A673 (cell line): ENCODE measurements at regions not wholly inside any gene's neighbourhood (a gene's known extent, or its start where the extent isn't known, plus 50 kb on each side); places are given as distances from the start of the nearest gene placed in this dataset.

Source experiments
- BruUV-seq: library from RNA; stranded (reverse); fragments of 400-500 nt; replicated peaks from 2 replicates; lab custom pipeline; 2021; lab: Mats Ljungman, UMichigan
- CTCF ChIA-PET: fragments of 300-600 bp; sonication (Branson Sonifier 250); formaldehyde crosslinking; loops from one replicate; lab custom pipeline; 2022; ENCODE audit warnings: antibody characterized with exemption; lab: Charles Lee
- POLR2A ChIA-PET: fragments of 300-600 bp; sonication (Branson Sonifier 250); formaldehyde crosslinking; loops from one replicate; lab custom pipeline; 2022; ENCODE audit warnings: antibody characterized with exemption; ENCODE audit not compliant: low non-redundant PET; lab: Charles Lee
- DNase-seq: peaks from one replicate; pipeline ENCODE4 v3.0.0-alpha.2; 2015; ENCODE audit warnings: low spot score
- H3K27ac ChIP-seq: fragments of 200-600 bp; sonication (generic); 2 replicates; pipeline ENCODE4 v1.5.1; 2016; ENCODE audit warnings: mixed run types, low read depth, mild to moderate bottlenecking, mixed read lengths, antibody characterized with exemption, low read length; ENCODE audit not compliant: poor library complexity, severe bottlenecking
- H3K27me3 ChIP-seq: fragments of 200-600 bp; sonication (generic); replicated peaks from 2 replicates; pipeline ENCODE4 v1.6.1; 2017; ENCODE audit warnings: mixed run types, low read depth, mild to moderate bottlenecking, mixed read lengths, antibody characterized with exemption, low read length; ENCODE audit not compliant: insufficient read depth, poor library complexity
- H3K36me3 ChIP-seq: fragments of 200-600 bp; sonication (generic); 2 replicates; pipeline ENCODE4 v1.6.1; 2016; ENCODE audit warnings: mixed run types, mild to moderate bottlenecking, mixed read lengths, antibody characterized with exemption, low read length; ENCODE audit not compliant: insufficient read depth, poor library complexity, severe bottlenecking
- H3K4me1 ChIP-seq: fragments of 200-600 bp; sonication (generic); 2 replicates; pipeline ENCODE4 v1.6.1; 2017; ENCODE audit warnings: mixed run types, mild to moderate bottlenecking, mixed read lengths, antibody characterized with exemption, low read length; ENCODE audit not compliant: insufficient read depth, poor library complexity, severe bottlenecking
- H3K4me3 ChIP-seq: fragments of 200-600 bp; sonication (generic); 2 replicates; pipeline ENCODE4 v1.5.1; 2016; ENCODE audit warnings: low read depth, mixed run types, mild to moderate bottlenecking, mixed read lengths, low read length; ENCODE audit not compliant: poor library complexity, severe bottlenecking
- H3K9me3 ChIP-seq: fragments of 200-600 bp; sonication (generic); 2 replicates; pipeline ENCODE4 v1.6.1; 2016; ENCODE audit warnings: mixed run types, low read depth, mild to moderate bottlenecking, mixed read lengths, antibody characterized with exemption, low read length; ENCODE audit not compliant: poor library complexity, severe bottlenecking
- CTCF ChIP-seq: fragments of 300-800, 200-600 bp; sonication (generic); conservative IDR thresholded peaks from 2 replicates; pipeline ENCODE4 v1.5.1; 2017; ENCODE audit warnings: low read depth, mild to moderate bottlenecking, antibody characterized with exemption, low read length, moderate library complexity, mixed read lengths
- EZH2 ChIP-seq: fragments of 200-600 bp; sonication (generic); IDR thresholded peaks from 2 replicates; pipeline ENCODE4 v1.6.1; 2017; ENCODE audit warnings: borderline replicate concordance, low read depth, mild to moderate bottlenecking, mixed read lengths, antibody characterized with exemption, low read length; ENCODE audit not compliant: poor library complexity, severe bottlenecking
- intact Hi-C: fragments of 100-400 bp; cut with micrococcal nuclease; formaldehyde crosslinking; loops from one replicate; pipeline ENCODE4 v1.10.0; 2022; ENCODE audit not compliant: unreplicated experiment

- no peak overlapping the region for H3K4me3 ChIP-seq
- POLR2A ChIA-PET, result no interaction called here
- DNase-seq, result no peak
- H3K27ac ChIP-seq, result no peak overlapping the region
- no peaks in the 10 kb centered on the region for H3K4me1 ChIP-seq
- no TSS peak for BruUV-seq
- H3K36me3 ChIP-seq, result no peaks in the 10 kb centered on the region
- intact Hi-C loops, result no loop called here
- H3K27me3 ChIP-seq, result peaks cover 3% of the 10 kb centered on the region
- no peak for TF ChIP-seq CTCF
- TF ChIP-seq EZH2, result no peak
- CTCF ChIA-PET, result no interaction called here
- no peaks in the 10 kb centered on the region for H3K9me3 ChIP-seq
Observed at GRCh38 chr2:15868186-15868585, 72.2 kb upstream of the MYCN start.

- no peak overlapping the region for H3K4me3 ChIP-seq
- TF ChIP-seq CTCF, result no peak
- no peak for TF ChIP-seq EZH2
- intact Hi-C loops, result no loop called here
- H3K27me3 ChIP-seq, result no peaks in the 10 kb centered on the region
- ChIA-PET POLR2A (no interaction called here), CTCF (no interaction called here)
- no peaks in the 10 kb centered on the region for H3K9me3 ChIP-seq
- DNase-seq, result no peak
- BruUV-seq, result no TSS peak
- no peak overlapping the region for H3K27ac ChIP-seq
- H3K4me1 ChIP-seq, result no peaks in the 10 kb centered on the region
- H3K36me3 ChIP-seq, result no peaks in the 10 kb centered on the region
Observed at GRCh38 chr2:15868704-15869103, 71.6 kb upstream of the MYCN start.

- Histone ChIP-seq H3K36me3 (no peaks in the 10 kb centered on the region), H3K4me3 (no peak overlapping the region), H3K9me3 (no peaks in the 10 kb centered on the region), H3K4me1 (no peaks in the 10 kb centered on the region), H3K27ac (no peak overlapping the region), H3K27me3 (no peaks in the 10 kb centered on the region)
- no TSS peak for BruUV-seq
- TF ChIP-seq EZH2 (no peak), CTCF (no peak)
- POLR2A ChIA-PET, result no interaction called here
- intact Hi-C loops, result no loop called here
- no peak for DNase-seq
- CTCF ChIA-PET, result no interaction called here
Observed at GRCh38 chr2:15869396-15869795, 71.0 kb upstream of the MYCN start.
